Endothelial cell of umbilical vein (primary cell): ENCODE measurements at regions not wholly inside any gene's neighbourhood (a gene's known extent, or its start where the extent isn't known, plus 50 kb on each side); places are given as distances from the start of the nearest gene placed in this dataset.

Experiments used
- BruUV-seq: library from RNA; stranded (reverse); fragments of 400-500 nt; replicated peaks from 2 replicates; lab custom pipeline; 2021; lab: Mats Ljungman, UMichigan
- CTCF ChIA-PET: fragments of 300-600, 350-600 bp; sonication (Branson Sonifier 250); formaldehyde crosslinking; loops from one replicate; lab custom pipeline; 2021; ENCODE audit warnings: antibody characterized with exemption, inconsistent platforms; lab: Charles Lee
- POLR2A ChIA-PET: fragments of 300-600, 350-600 bp; sonication (Branson Sonifier 250); formaldehyde crosslinking; loops from one replicate; lab custom pipeline; 2021; ENCODE audit warnings: antibody characterized with exemption, inconsistent platforms; lab: Charles Lee
- DNase-seq: peaks from one replicate; pipeline ENCODE4 v3.0.0-alpha.2; 2011; ENCODE audit warnings: low read depth, low spot score
- FAIRE-seq: peaks from 2 replicates; lab custom pipeline; 2011; peaks lifted over from hg19 to GRCh38; lab: Jason Lieb, UNC
- H2AFZ ChIP-seq: 2 replicates; pipeline ENCODE4 v1.6.0; 2012; ENCODE audit warnings: low read depth, low read length, control low read depth, inconsistent platforms
- H3K27ac ChIP-seq: 2 replicates; pipeline ENCODE4 v1.5.1; 2011; ENCODE audit warnings: low read depth, mild to moderate bottlenecking, control low read depth, low read length, moderate library complexity; ENCODE audit not compliant: insufficient read depth
- H3K27me3 ChIP-seq, 2 experiments: 2 replicates each; pipeline versions ENCODE4 v1.6.0 to v1.6.1; 2011; ENCODE audit warnings: low read length in 2 of 2, mixed read lengths in 1 of 2; ENCODE audit not compliant: control insufficient read depth in 2 of 2, insufficient read depth in 2 of 2
- H3K36me3 ChIP-seq, 2 experiments: 2 replicates in 1 of 2; 3 replicates in 1 of 2; pipeline ENCODE4 v1.5.1; 2011; ENCODE audit warnings: low read length in 2 of 2, mild to moderate bottlenecking in 1 of 2, moderate library complexity in 1 of 2; ENCODE audit not compliant: control insufficient read depth in 2 of 2, insufficient read depth in 2 of 2; ENCODE audit errors: extremely low read depth in 1 of 2
- H3K4me1 ChIP-seq: 3 replicates; pipeline ENCODE4 v1.5.1; 2011; ENCODE audit warnings: mild to moderate bottlenecking, low read length; ENCODE audit not compliant: control insufficient read depth, insufficient read depth; ENCODE audit errors: extremely low read depth
- H3K4me2 ChIP-seq: 2 replicates; pipeline ENCODE4 v1.6.1; 2011; ENCODE audit warnings: low read length, control low read depth, mixed read lengths; ENCODE audit not compliant: insufficient read depth
- H3K4me3 ChIP-seq, 3 experiments: fragments of 200-600 bp in 1 of 3; sonication (generic), shearing (Covaris generic) in 1 of 3; replicated peaks in 1 of 3; 2 replicates each; pipeline ENCODE4 v1.5.1; 2011 to 2016; ENCODE audit warnings: control low read depth in 3 of 3, low read length in 3 of 3, mild to moderate bottlenecking in 2 of 3, inconsistent platforms in 1 of 3, low read depth in 1 of 3, moderate library complexity in 1 of 3; ENCODE audit not compliant: insufficient read depth in 1 of 3
- H3K79me2 ChIP-seq: 2 replicates; pipeline ENCODE4 v1.6.0; 2012; ENCODE audit warnings: low read length, inconsistent platforms; ENCODE audit not compliant: control insufficient read depth, insufficient read depth
- H3K9ac ChIP-seq: replicated peaks from 2 replicates; pipeline ENCODE3; 2011; ENCODE audit warnings: low read length, control low read depth; ENCODE audit not compliant: insufficient read depth; ENCODE audit errors: extremely low read depth
- H3K9me1 ChIP-seq: replicated peaks from 3 replicates; pipeline ENCODE4 v1.6.0; 2011; ENCODE audit warnings: mild to moderate bottlenecking, low read length; ENCODE audit not compliant: control insufficient read depth, insufficient read depth; ENCODE audit errors: extremely low read depth
- H3K9me3 ChIP-seq: replicated peaks from 2 replicates; pipeline ENCODE4 v1.5.1; 2012; ENCODE audit warnings: low read length, inconsistent platforms; ENCODE audit not compliant: control insufficient read depth, insufficient read depth
- H4K20me1 ChIP-seq: replicated peaks from 2 replicates; pipeline ENCODE3; 2011; ENCODE audit warnings: mild to moderate bottlenecking, low read length; ENCODE audit not compliant: control insufficient read depth, insufficient read depth; ENCODE audit errors: extremely low read depth
- CTCF ChIP-seq, 2 donors: IDR thresholded peaks; 1 replicate in 1 of 2; 2 replicates in 1 of 2; pipeline ENCODE4 v1.5.1; 2011; ENCODE audit warnings: low read length in 2 of 2, mild to moderate bottlenecking in 2 of 2, moderate library complexity in 2 of 2, control low read depth in 1 of 2, inconsistent platforms in 1 of 2, low read depth in 1 of 2; ENCODE audit not compliant: insufficient read depth in 1 of 2; ENCODE audit errors: extremely low read depth in 1 of 2
- EZH2 ChIP-seq: IDR thresholded peaks from 2 replicates; pipeline ENCODE4 v1.6.1; 2012; ENCODE audit warnings: borderline replicate concordance, low read depth, mild to moderate bottlenecking, moderate library complexity, low read length, inconsistent platforms; ENCODE audit not compliant: severe bottlenecking
- FOS ChIP-seq: IDR thresholded peaks from 2 replicates; pipeline ENCODE4 v1.6.1; 2011; ENCODE audit warnings: mild to moderate bottlenecking, low read length, moderate library complexity, borderline replicate concordance; ENCODE audit not compliant: insufficient read depth
- GATA2 ChIP-seq: IDR thresholded peaks from 2 replicates; pipeline ENCODE4 v1.7.0; 2011; ENCODE audit warnings: low read depth, mild to moderate bottlenecking, moderate library complexity, mixed read lengths, low read length; ENCODE audit not compliant: insufficient read length, insufficient read depth
- JUN ChIP-seq: IDR thresholded peaks from 2 replicates; pipeline ENCODE4 v1.6.1; 2011; ENCODE audit warnings: borderline replicate concordance, low read depth; ENCODE audit not compliant: insufficient read length, insufficient read depth
- MYC ChIP-seq: IDR thresholded peaks from one replicate; pipeline ENCODE4 v1.6.1; 2011; ENCODE audit warnings: mild to moderate bottlenecking, low read depth, low read length
- POLR2A ChIP-seq: IDR thresholded peaks from 2 replicates; pipeline ENCODE4 v1.6.1; 2012; ENCODE audit warnings: low read depth, mild to moderate bottlenecking, control low read depth, low read length
- POLR2AphosphoS5 ChIP-seq: IDR thresholded peaks from 2 replicates; pipeline ENCODE4 v1.6.1; 2012; ENCODE audit warnings: low read depth, mild to moderate bottlenecking, control low read depth, low read length, moderate library complexity; ENCODE audit not compliant: insufficient read depth
- dilution Hi-C: fragments of 300-500 bp; cut with MboI; formaldehyde crosslinking; loops from one replicate; pipeline ENCODE4 v1.15.0; 2019; ENCODE audit warnings: low sequenced_read_pairs; ENCODE audit not compliant: extremely low pct_ligation_motif_present
- intact Hi-C: fragments of 100-400 bp; cut with micrococcal nuclease; formaldehyde crosslinking; loops from one replicate; pipeline ENCODE4 v1.10.0; 2022
- TF ChIP-seq, protein P1 (sequence below): IDR thresholded peaks from 2 replicates; pipeline ENCODE4 v1.6.1; 2011; ENCODE audit not compliant: insufficient read depth, insufficient read length

- H3K4me2 ChIP-seq = no peak overlapping the region
- dilution Hi-C loops (no loop called here), intact Hi-C loops (no loop called here)
- no peaks in the 10 kb centered on the region for H3K79me2 ChIP-seq
- H3K9ac ChIP-seq = no peak overlapping the region
- H3K4me1 ChIP-seq = no peaks in the 10 kb centered on the region
- BruUV-seq = no TSS peak
- no peak for TF ChIP-seq JUN
- no peak for TF ChIP-seq GATA2
- no peak for TF ChIP-seq POLR2AphosphoS5
- TF ChIP-seq MYC = no peak
- no peak for TF ChIP-seq CTCF (IDR thresholded peaks at IDR 0.05; ENCODE audit: extremely low read depth in 1 of 2, insufficient read depth in 1 of 2, low read depth in 1 of 2, low read length in 2 of 2)
- no peak for TF ChIP-seq FOS
- TF ChIP-seq POLR2A = no peak
- TF ChIP-seq EZH2 = no peak
- TF ChIP-seq, protein P1, sequence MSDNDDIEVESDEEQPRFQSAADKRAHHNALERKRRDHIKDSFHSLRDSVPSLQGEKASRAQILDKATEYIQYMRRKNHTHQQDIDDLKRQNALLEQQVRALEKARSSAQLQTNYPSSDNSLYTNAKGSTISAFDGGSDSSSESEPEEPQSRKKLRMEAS = no peak
- no peak overlapping the region for H2AFZ ChIP-seq
- H3K9me3 ChIP-seq = no peaks in the 10 kb centered on the region
- no peaks in the 10 kb centered on the region for H4K20me1 ChIP-seq
- no peaks in the 10 kb centered on the region for H3K9me1 ChIP-seq
- no peak overlapping the region for H3K4me3 ChIP-seq
- H3K27me3 ChIP-seq = no peaks in the 10 kb centered on the region
- no peak overlapping the region for H3K27ac ChIP-seq
- H3K36me3 ChIP-seq = no peaks in the 10 kb centered on the region
- CTCF ChIA-PET = no interaction called here
- POLR2A ChIA-PET = no interaction called here
- DNase-seq = no peak
- no peak for FAIRE-seq
Measured at GRCh38 chr16:64539811-64540371, 582.0 kb downstream of the CDH11 start.
